Activated naive CD4-positive, alpha-beta T cell treated with anti-CD3 and anti-CD28 coated beads, Interleukin-2, amount 10 ng/mL, durations not matched to agents 7 days and 5 days (primary cell): ENCODE measurements at regions not wholly inside any gene's neighbourhood (a gene's known extent, or its start where the extent isn't known, plus 50 kb on each side); places are given as distances from the start of the nearest gene placed in this dataset.

Experiments
- CTCF ChIA-PET: fragments of 350-600 bp; sonication (Branson Sonifier 250); formaldehyde crosslinking; loops from one replicate; lab custom pipeline; 2021; ENCODE audit warnings: antibody characterized with exemption; lab: Charles Lee
- DNase-seq: peaks from one replicate; pipeline ENCODE4 v3.0.0-alpha.2; 2020
- H3K27ac Mint-ChIP-seq: one replicate; pipeline ENCODE4 v1.8.0; 2021; ENCODE audit warnings: mild to moderate bottlenecking, moderate library complexity, mixed read lengths
- H3K27me3 Mint-ChIP-seq: one replicate; pipeline ENCODE4 v1.8.0; 2021; ENCODE audit warnings: mild to moderate bottlenecking, mixed read lengths
- H3K36me3 Mint-ChIP-seq: one replicate; pipeline ENCODE4 v1.8.0; 2021; ENCODE audit warnings: mixed read lengths
- H3K4me1 Mint-ChIP-seq: one replicate; pipeline ENCODE4 v1.8.0; 2021; ENCODE audit warnings: mixed read lengths
- H3K4me3 Mint-ChIP-seq: one replicate; pipeline ENCODE4 v1.8.0; 2021; ENCODE audit warnings: mild to moderate bottlenecking, moderate library complexity, mixed read lengths
- H3K9me3 Mint-ChIP-seq: one replicate; pipeline ENCODE4 v1.8.0; 2021; ENCODE audit warnings: mixed read lengths

DNA sequence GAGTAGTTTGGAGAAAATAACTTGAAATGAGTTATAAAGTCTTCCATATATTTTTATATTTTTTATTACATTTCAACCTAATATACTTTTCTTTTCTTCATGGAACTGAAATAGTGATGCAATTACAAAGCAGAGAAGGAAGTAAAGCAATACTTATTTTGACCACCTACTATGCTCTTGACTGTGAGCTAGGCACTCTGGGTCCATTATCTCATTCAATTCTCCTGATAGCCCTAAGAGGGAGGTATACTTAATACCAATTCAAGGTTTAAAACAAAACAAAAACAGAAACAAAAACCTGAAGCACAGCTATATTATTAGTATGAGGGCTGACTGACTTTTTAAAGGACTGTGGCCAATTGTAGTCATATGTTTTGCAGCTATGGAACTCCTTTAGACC, 193.5 kb downstream of the MAD2L1 start:
- Mint-ChIP-seq H3K27me3 (no peaks in the 10 kb centered on the region), H3K4me3 (no peak overlapping the region), H3K4me1 (no peaks in the 10 kb centered on the region), H3K36me3 (no peaks in the 10 kb centered on the region), H3K9me3 (no peaks in the 10 kb centered on the region), H3K27ac (no peak overlapping the region)
- DNase-seq: no peak
- CTCF ChIA-PET: no interaction called here

DNA sequence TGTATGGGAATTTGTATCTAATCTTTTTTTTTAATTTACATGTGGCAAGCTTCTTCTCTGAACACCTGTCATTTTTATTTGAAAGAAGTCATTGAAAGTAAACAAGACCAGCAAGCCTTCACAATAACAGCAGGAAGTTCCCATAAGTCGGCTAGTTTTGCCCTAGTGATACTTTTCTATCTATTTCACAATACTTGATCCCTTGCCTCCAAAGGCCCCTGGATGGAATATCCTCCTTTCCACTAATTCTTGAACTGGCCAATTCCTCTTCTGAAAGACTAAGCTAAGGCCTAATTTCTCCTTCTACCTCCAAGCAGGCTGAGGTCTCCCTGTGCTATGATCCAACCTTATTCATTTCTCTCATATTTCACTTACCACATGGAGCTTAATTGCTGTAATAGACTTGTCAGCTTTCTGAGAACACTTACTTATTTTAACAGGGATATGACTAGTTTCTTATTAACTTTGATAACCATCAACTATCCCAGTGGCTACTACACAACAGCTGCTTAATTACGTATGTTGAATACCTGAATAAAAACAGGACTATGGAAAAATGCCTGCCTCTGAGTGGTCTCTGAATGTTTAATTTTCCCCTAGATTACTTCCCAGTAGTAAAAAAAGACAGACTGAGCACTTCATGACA, 194.2 kb downstream of the MAD2L1 start:
- CTCF ChIA-PET: no interaction called here
- Mint-ChIP-seq H3K36me3 (no peaks in the 10 kb centered on the region), H3K4me1 (no peaks in the 10 kb centered on the region), H3K27ac (no peak overlapping the region), H3K9me3 (no peaks in the 10 kb centered on the region), H3K4me3 (no peak overlapping the region), H3K27me3 (no peaks in the 10 kb centered on the region)
- no peak for DNase-seq

DNA sequence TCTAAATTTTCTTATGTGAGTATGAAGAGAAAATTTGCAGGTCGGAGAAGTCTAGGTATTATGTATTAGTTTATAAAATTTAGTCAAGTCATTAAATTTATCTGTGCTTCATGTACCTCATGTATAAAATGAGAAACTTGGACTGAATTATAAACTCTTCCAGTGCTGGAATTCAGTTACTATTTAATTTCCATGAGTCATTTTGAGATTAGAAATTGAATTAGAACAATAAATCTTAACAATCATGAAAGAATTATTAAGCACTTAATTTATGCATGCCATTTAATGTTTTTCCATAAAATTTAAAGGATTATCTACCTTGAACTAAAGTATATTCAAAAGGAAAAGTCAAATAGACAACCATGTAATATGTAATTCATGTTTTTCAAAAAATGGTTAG, 195.8 kb downstream of the MAD2L1 start:
- H3K27ac Mint-ChIP-seq: no peak overlapping the region
- CTCF ChIA-PET: no interaction called here
- H3K4me1 Mint-ChIP-seq: no peaks in the 10 kb centered on the region
- no peaks in the 10 kb centered on the region for H3K27me3 Mint-ChIP-seq
- H3K4me3 Mint-ChIP-seq: no peak overlapping the region
- no peaks in the 10 kb centered on the region for H3K36me3 Mint-ChIP-seq
- DNase-seq: no peak
- H3K9me3 Mint-ChIP-seq: no peaks in the 10 kb centered on the region

DNA sequence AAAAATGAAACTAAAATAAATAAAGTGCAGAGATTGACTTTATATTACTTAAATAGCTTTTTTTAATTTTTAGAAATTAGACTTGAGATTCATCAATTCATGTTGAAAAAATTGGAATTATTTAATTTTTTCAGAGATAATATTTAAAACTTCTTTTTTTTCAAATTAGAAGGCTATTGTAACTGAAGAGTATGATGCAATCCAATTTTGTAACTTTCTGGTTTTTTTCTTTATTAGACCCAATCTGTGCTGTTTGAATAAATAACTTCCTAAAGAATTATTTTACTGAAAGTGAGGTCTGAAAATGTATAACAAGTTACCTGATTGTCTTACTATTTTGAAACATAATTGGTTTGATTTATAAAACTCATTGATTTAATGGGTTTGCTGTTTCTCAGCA, 200.9 kb downstream of the MAD2L1 start:
- no peaks in the 10 kb centered on the region for H3K4me1 Mint-ChIP-seq
- no peak for DNase-seq
- CTCF ChIA-PET: no interaction called here
- H3K27me3 Mint-ChIP-seq: no peaks in the 10 kb centered on the region
- no peak overlapping the region for H3K27ac Mint-ChIP-seq
- H3K9me3 Mint-ChIP-seq: no peaks in the 10 kb centered on the region
- no peaks in the 10 kb centered on the region for H3K36me3 Mint-ChIP-seq
- H3K4me3 Mint-ChIP-seq: no peak overlapping the region

DNA sequence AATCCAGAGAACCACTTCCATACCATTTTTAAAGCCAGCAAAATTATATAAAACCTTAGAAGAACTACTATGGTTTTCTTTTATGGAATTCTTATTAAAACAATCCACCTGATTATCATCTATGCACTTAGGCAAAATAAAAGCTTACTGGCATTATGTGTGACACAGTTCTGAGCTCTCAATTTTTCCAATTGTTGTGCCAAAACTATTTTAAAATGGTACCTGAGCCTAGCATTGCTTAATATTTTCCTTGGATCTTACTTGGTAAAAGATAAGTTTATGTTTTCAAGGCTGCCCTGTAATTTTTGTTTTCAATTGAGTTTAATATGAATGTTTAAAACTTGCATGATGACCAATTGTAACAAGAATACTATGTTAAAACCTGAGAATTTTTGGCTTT, 201.3 kb downstream of the MAD2L1 start:
- no peak overlapping the region for H3K4me3 Mint-ChIP-seq
- H3K27me3 Mint-ChIP-seq: no peaks in the 10 kb centered on the region
- H3K4me1 Mint-ChIP-seq: no peaks in the 10 kb centered on the region
- H3K27ac Mint-ChIP-seq: no peak overlapping the region
- no peaks in the 10 kb centered on the region for H3K36me3 Mint-ChIP-seq
- CTCF ChIA-PET: no interaction called here
- DNase-seq: no peak
- no peaks in the 10 kb centered on the region for H3K9me3 Mint-ChIP-seq

DNA sequence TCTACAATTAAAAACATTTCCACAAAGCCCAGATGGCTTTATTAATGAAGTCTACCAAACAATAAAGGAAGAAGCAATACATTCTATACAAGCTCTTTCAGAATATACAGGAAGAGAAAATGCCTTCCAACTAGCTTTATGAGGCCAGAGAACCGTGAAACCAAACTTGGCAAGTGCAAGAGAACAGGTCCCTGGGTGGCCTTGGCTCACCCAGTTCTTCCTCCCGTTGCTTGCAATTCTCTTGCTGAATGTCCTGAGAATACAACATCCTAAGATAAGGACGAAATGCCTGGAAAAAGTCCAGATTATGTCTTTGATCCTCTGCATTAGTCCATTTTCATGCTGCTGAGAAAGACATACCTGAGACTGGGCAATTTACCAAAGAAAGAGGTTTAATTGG, 204.9 kb downstream of the MAD2L1 start:
- Mint-ChIP-seq H3K4me1 (no peaks in the 10 kb centered on the region), H3K9me3 (no peaks in the 10 kb centered on the region), H3K4me3 (no peak overlapping the region), H3K27me3 (no peaks in the 10 kb centered on the region), H3K36me3 (no peaks in the 10 kb centered on the region), H3K27ac (no peak overlapping the region)
- DNase-seq: no peak
- CTCF ChIA-PET: no interaction called here

DNA sequence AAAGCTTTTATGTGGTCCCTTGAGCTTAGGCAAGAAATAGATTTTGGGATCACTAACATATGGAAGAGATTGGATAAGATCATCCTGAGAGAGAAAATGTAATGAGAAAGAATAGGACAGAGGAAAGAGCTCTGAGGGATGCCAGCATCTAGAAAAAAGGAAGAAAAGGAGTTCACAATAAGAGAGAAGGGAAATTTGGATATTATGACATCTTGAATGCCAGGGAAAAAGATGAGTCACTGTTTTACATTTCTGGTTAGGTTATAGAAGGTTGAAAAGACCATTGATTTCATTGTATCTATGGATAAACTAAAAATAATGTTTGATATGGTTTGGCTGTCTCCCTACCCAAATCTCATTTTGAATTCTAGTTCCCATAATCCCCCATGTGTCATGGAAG, 208.5 kb downstream of the MAD2L1 start:
- Mint-ChIP-seq H3K4me3 (no peak overlapping the region), H3K9me3 (no peaks in the 10 kb centered on the region), H3K36me3 (no peaks in the 10 kb centered on the region), H3K4me1 (no peaks in the 10 kb centered on the region), H3K27me3 (no peaks in the 10 kb centered on the region), H3K27ac (no peak overlapping the region)
- CTCF ChIA-PET: no interaction called here
- no peak for DNase-seq

DNA sequence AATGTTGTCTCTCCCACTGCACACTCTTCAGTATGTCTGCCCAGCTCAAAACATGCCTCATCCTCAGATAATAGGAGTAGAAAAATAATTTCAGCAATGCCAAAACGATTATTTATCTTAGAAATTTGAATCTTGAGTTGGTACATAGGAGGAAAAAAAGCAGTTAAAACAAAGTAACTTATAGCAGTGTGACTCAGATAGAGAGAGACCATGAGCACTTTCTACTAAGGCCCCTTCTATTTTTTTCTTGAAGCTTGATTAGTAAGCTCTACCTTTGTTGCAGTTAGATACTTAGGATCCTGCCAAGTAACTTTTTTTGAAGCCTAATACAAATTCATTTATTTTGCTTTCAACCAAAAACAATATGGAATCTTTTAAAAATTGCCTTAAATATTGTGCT, 212.3 kb downstream of the MAD2L1 start:
- H3K9me3 Mint-ChIP-seq: no peaks in the 10 kb centered on the region
- H3K27ac Mint-ChIP-seq: no peak overlapping the region
- no peak for DNase-seq
- no peaks in the 10 kb centered on the region for H3K4me1 Mint-ChIP-seq
- no peaks in the 10 kb centered on the region for H3K36me3 Mint-ChIP-seq
- no peak overlapping the region for H3K4me3 Mint-ChIP-seq
- CTCF ChIA-PET: no interaction called here
- H3K27me3 Mint-ChIP-seq: no peaks in the 10 kb centered on the region

DNA sequence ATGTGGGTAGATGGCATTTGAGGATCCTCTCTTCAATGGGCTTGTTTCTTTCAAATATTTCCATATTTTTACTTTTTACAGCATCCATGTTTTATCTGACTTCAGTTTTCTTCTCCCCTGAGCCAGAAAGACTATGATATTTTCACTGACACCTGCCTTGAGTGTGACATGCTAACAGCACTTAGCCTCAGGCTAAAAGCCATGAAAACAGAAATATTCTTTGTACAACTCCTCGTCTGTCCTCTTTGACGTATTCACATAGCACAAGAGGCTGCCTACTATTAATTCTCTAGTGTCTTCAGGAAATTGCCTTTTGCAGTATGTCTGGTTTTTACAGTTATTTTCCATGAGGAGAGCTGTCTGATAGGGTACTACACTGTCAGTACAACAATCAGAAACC, 215.0 kb downstream of the MAD2L1 start:
- H3K27ac Mint-ChIP-seq: no peak overlapping the region
- H3K4me3 Mint-ChIP-seq: no peak overlapping the region
- no peaks in the 10 kb centered on the region for H3K36me3 Mint-ChIP-seq
- DNase-seq: no peak
- CTCF ChIA-PET: no interaction called here
- H3K9me3 Mint-ChIP-seq: no peaks in the 10 kb centered on the region
- H3K27me3 Mint-ChIP-seq: no peaks in the 10 kb centered on the region
- no peaks in the 10 kb centered on the region for H3K4me1 Mint-ChIP-seq

DNA sequence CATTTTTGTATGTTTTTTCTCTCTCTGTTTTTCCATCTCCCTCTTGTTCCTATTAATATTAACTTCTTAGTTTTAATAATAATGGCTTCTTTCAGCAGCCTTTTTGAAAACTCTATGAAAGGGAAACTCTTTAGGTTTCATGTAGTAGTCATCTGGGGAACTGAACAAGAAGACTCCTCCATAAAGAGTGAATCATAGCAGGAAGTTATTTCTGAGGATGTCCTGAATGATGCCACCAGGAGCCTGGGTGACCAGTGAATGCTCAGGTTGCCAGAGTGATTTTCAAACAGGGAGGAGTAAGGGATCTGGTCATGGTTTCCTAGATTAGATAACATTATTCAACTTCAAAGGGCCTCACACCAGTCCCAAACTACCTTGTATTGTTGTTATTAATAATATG, 212.8 kb upstream of the PDE5A start:
- Mint-ChIP-seq H3K36me3 (no peaks in the 10 kb centered on the region), H3K9me3 (no peaks in the 10 kb centered on the region), H3K27me3 (no peaks in the 10 kb centered on the region), H3K4me3 (no peak overlapping the region), H3K27ac (no peak overlapping the region), H3K4me1 (no peaks in the 10 kb centered on the region)
- DNase-seq: no peak
- CTCF ChIA-PET: no interaction called here

DNA sequence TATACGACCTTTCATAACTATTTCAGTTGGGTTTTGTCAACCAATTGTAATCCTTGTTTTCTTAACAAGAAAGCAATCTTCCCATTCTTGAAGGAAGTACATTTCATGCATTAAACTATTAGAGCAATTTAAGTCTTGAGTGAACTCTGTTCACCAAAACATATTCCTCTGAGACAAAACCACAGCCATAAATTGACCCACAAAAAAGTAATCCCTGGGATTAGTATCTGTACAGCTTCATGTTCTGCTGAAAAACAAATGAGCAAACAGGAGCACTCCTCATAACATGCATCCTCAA, 207.0 kb upstream of the PDE5A start:
- H3K4me1 Mint-ChIP-seq: no peaks in the 10 kb centered on the region
- CTCF ChIA-PET: interaction anchor here (0.9 kb wide), 1 partner anchor 209 kb away, joined by 3 read pairs; no protein-coding TSS in a partner anchor
- no peak overlapping the region for H3K27ac Mint-ChIP-seq
- H3K27me3 Mint-ChIP-seq: no peaks in the 10 kb centered on the region
- H3K4me3 Mint-ChIP-seq: no peak overlapping the region
- H3K9me3 Mint-ChIP-seq: no peaks in the 10 kb centered on the region
- H3K36me3 Mint-ChIP-seq: no peaks in the 10 kb centered on the region
- DNase-seq: no peak

DNA sequence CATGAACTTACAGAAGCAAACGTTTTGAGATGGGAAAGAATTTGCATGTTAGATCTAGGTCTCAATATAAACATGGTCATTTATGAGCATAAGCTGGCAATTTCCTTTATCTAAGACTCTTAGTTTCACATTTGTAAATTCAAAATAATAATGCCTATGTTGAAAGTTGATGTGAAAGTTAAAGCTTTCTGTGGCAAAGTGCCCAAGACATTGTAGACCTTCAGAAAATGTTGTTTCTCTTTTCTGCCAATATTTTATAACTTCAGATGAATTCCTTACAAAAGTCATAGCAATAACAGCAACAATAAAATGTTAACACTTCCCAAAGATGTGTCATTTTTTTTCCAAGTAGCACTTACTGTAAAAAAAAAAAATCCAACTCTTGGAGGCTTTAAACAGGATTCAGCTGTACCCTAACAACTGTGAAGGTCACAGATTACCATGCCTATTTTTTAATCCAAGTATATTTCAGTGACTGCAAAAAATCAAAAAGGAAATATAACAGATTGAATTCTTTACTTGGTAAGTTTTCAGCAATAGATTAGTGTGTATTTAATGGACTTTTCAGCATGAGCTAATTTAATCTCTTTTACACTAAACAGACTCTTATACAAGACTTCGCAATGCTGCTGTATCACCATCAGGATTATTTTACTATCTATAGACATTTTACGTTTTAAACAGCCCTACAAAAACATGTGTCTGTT, 206.5 kb upstream of the PDE5A start:
- no peak for DNase-seq
- H3K4me3 Mint-ChIP-seq: no peak overlapping the region
- H3K36me3 Mint-ChIP-seq: no peaks in the 10 kb centered on the region
- H3K4me1 Mint-ChIP-seq: no peaks in the 10 kb centered on the region
- H3K9me3 Mint-ChIP-seq: no peaks in the 10 kb centered on the region
- H3K27ac Mint-ChIP-seq: no peak overlapping the region
- H3K27me3 Mint-ChIP-seq: no peaks in the 10 kb centered on the region
- CTCF ChIA-PET: no interaction called here

DNA sequence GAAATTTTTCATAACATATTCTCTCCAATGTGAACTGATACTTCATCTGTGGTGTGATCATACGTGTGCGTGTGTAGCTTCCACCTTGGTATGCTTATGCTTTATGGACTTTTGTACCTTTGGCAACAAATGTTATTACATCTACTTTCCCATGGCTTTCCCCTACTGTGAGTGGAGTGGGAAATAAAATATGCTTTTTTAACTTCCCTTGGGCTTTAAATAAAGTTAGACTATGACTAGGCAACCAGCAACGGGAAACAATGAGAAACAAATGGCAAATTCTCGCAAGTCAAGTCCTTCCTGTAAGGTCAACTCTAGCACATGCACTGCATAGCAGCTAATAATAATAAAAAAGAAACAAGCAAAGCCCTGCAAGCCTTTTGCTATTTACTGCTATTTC, 205.0 kb upstream of the PDE5A start:
- Mint-ChIP-seq H3K36me3 (no peaks in the 10 kb centered on the region), H3K4me1 (no peaks in the 10 kb centered on the region), H3K27me3 (no peaks in the 10 kb centered on the region), H3K4me3 (no peak overlapping the region), H3K27ac (no peak overlapping the region), H3K9me3 (no peaks in the 10 kb centered on the region)
- no peak for DNase-seq
- CTCF ChIA-PET: no interaction called here

DNA sequence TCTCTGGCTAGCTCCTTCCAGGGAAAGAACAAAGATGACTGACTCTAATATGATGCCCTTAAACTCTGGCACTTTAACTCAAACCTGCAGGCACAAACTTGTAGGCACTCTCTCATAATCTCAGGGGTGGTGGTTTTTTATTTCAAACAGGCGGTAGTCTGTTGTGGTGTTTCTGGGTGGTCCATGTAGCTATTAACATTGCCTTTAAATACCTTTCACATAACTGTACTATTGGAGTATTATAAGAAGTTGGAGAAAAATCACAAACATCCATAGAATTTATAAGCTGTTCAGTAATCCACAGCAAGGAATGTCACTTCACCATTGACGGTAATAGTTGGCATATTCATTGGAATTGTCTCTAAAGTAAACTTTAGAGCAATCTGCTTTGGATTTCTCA, 204.2 kb upstream of the PDE5A start:
- no peak for DNase-seq
- no peak overlapping the region for H3K4me3 Mint-ChIP-seq
- no peaks in the 10 kb centered on the region for H3K27me3 Mint-ChIP-seq
- H3K4me1 Mint-ChIP-seq: no peaks in the 10 kb centered on the region
- no peak overlapping the region for H3K27ac Mint-ChIP-seq
- H3K36me3 Mint-ChIP-seq: no peaks in the 10 kb centered on the region
- CTCF ChIA-PET: no interaction called here
- H3K9me3 Mint-ChIP-seq: no peaks in the 10 kb centered on the region

DNA sequence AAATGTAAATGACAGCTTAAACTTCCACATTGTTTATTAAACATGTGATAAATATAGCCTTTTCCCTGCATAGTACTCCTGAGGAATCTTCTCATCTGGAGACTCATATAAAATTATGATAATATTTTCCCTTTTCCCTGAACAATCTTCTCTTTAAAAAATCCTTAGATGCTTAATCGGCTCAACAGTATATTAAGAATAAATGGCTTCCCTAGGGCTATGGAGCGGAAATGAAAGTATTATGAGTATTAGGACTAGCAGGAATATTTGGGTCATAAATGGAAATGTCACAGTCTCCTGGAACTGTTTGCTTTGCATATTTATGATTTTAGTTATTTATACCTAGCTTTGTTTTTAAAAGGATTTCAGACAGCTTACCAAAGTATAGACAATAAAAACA, 200.7 kb upstream of the PDE5A start:
- Mint-ChIP-seq H3K36me3 (no peaks in the 10 kb centered on the region), H3K9me3 (no peaks in the 10 kb centered on the region), H3K27me3 (no peaks in the 10 kb centered on the region), H3K27ac (no peak overlapping the region), H3K4me3 (no peak overlapping the region), H3K4me1 (no peaks in the 10 kb centered on the region)
- no peak for DNase-seq
- CTCF ChIA-PET: no interaction called here
